ENCODE measurements at regions not wholly inside any gene's neighbourhood (a gene's known extent, or its start where the extent isn't known, plus 50 kb on each side); places are given as distances from the start of the nearest gene placed in this dataset.
"Not testable (repeated sequence)": the region's sequence is repeated elsewhere in the genome, so short reads cannot be mapped to it uniquely, and the experiment has no call there.

GRCh38 chr6:27777126-27777525 lies 135.1 kb downstream of the OR2B2 start:
- Histone ChIP-seq H2AK5ac (ENCODE audit: low read depth, low read length) (no peak overlapping the region), H3K36me3 (replicated peaks in 1 of 2; ENCODE audit: control insufficient read depth in 2 of 2, insufficient read depth in 2 of 2, low read length in 2 of 2) (no peaks in the 10 kb centered on the region), H3K4me2 (ENCODE audit: insufficient read depth, low read length, poor library complexity, severe bottlenecking) (no peak overlapping the region), H3K23ac (ENCODE audit: low read depth, low read length, poor library complexity) (no peak overlapping the region), H3K27me3 (ENCODE audit: control insufficient read depth in 3 of 3, insufficient read depth in 3 of 3, low read depth in 1 of 3, low read length in 3 of 3) (peaks cover 0 to 8% (median 0%) of the 10 kb centered on the region in 3 experiments), H2BK15ac (ENCODE audit: low read length) (no peak overlapping the region), H3K4me1 (ENCODE audit: control insufficient read depth in 2 of 2, insufficient read depth in 1 of 2, low read depth in 1 of 2, low read length in 2 of 2) (peaks cover 1 to 2% of the 10 kb centered on the region in 2 donors), H3K18ac (ENCODE audit: low read length) (no peak overlapping the region), H3K4ac (ENCODE audit: low read length) (no peak overlapping the region), H3K14ac (ENCODE audit: low read length) (no peak overlapping the region), H3K79me1 (ENCODE audit: low read depth, low read length) (no peaks in the 10 kb centered on the region), H2AFZ (ENCODE audit: low read length) (no peak overlapping the region), H4K91ac (ENCODE audit: low read depth, low read length, poor library complexity) (no peak overlapping the region), H3K9me3 (replicated peaks in 1 of 2; ENCODE audit: control insufficient read depth in 2 of 2, insufficient read depth in 1 of 2, low read depth in 1 of 2, low read length in 2 of 2) (no peaks in the 10 kb centered on the region), H4K8ac (ENCODE audit: low read depth, low read length) (no peak overlapping the region), H2BK5ac (ENCODE audit: low read length) (no peak overlapping the region), H2BK120ac (ENCODE audit: low read depth, low read length) (no peak overlapping the region), H3K27ac (replicated peaks; ENCODE audit: low read length) (no peak overlapping the region), H2BK12ac (ENCODE audit: low read length) (no peak overlapping the region), H3K4me3 (ENCODE audit: low read length in 2 of 2) (no peak overlapping the region), H3K9ac (ENCODE audit: low read depth, low read length, poor library complexity) (no peak overlapping the region)
- no CpG with 5 or more reads among the region's 10 CpGs for WGBS, 2 donors (ENCODE audit: extremely low coverage in 2 of 2, insufficient read length in 2 of 2, insufficient replicate concordance in 1 of 2)
- no peak for DNase-seq (ENCODE audit: low spot score)

- Histone ChIP-seq H3K18ac (ENCODE audit: low read length) (no peak overlapping the region), H3K36me3 (replicated peaks in 1 of 2; ENCODE audit: control insufficient read depth in 2 of 2, insufficient read depth in 2 of 2, low read length in 2 of 2) (no peaks in the 10 kb centered on the region), H4K91ac (ENCODE audit: low read depth, low read length, poor library complexity) (no peak overlapping the region), H2BK120ac (ENCODE audit: low read depth, low read length) (no peak overlapping the region), H4K8ac (ENCODE audit: low read depth, low read length) (no peak overlapping the region), H3K4me1 (ENCODE audit: control insufficient read depth in 2 of 2, insufficient read depth in 1 of 2, low read depth in 1 of 2, low read length in 2 of 2) (peaks cover 2 to 4% of the 10 kb centered on the region in 2 donors), H3K4ac (ENCODE audit: low read length) (no peak overlapping the region), H2AK5ac (ENCODE audit: low read depth, low read length) (no peak overlapping the region), H2BK15ac (ENCODE audit: low read length) (no peak overlapping the region), H3K9me3 (replicated peaks in 1 of 2; ENCODE audit: control insufficient read depth in 2 of 2, insufficient read depth in 1 of 2, low read depth in 1 of 2, low read length in 2 of 2) (no peaks in the 10 kb centered on the region), H2AFZ (ENCODE audit: low read length) (no peak overlapping the region), H3K9ac (ENCODE audit: low read depth, low read length, poor library complexity) (no peak overlapping the region), H3K14ac (ENCODE audit: low read length) (no peak overlapping the region), H2BK12ac (ENCODE audit: low read length) (no peak overlapping the region), H3K4me2 (ENCODE audit: insufficient read depth, low read length, poor library complexity, severe bottlenecking) (no peak overlapping the region), H3K27me3 (ENCODE audit: control insufficient read depth in 3 of 3, insufficient read depth in 3 of 3, low read depth in 1 of 3, low read length in 3 of 3) (peaks cover 0 to 14% (median 0%) of the 10 kb centered on the region in 3 experiments), H3K27ac (replicated peaks; ENCODE audit: low read length) (no peak overlapping the region), H3K23ac (ENCODE audit: low read depth, low read length, poor library complexity) (no peak overlapping the region), H3K79me1 (ENCODE audit: low read depth, low read length) (no peaks in the 10 kb centered on the region), H2BK5ac (ENCODE audit: low read length) (no peak overlapping the region), H3K4me3 (ENCODE audit: low read length in 2 of 2) (no peak overlapping the region)
- no peak for DNase-seq (ENCODE audit: low spot score)
- no CpG with 5 or more reads among the region's 4 CpGs for WGBS, 2 donors (ENCODE audit: extremely low coverage in 2 of 2, insufficient read length in 2 of 2, insufficient replicate concordance in 1 of 2)
Observed at GRCh38 chr6:27776504-27776903, 135.7 kb downstream of the OR2B2 start.

DNA sequence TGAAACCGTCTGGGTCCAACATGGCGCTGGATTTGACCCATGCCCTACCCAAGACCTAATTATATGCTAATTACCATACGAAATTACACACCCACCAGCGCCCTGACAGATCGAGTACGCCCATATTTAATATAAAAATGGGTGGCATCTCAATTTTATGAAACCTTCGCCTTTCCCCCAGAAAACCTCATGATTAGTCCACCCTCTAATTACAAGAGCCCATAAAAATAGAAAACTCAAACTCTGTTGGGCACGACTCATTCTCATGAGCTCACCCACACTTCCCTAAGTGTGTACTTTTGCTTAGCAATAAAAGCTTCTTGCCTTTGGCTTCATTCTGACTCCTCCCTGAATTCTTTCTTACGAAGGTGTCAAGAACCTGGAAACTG lies 136.4 kb downstream of the OR2B2 start:
- H3K79me1 ChIP-seq (ENCODE audit: low read depth, low read length): no peaks in the 10 kb centered on the region
- H2AFZ ChIP-seq (ENCODE audit: low read length): no peak overlapping the region
- DNase-seq (ENCODE audit: low spot score): no peak
- no peak overlapping the region for H3K18ac ChIP-seq (ENCODE audit: low read length)
- H3K4me2 ChIP-seq (ENCODE audit: insufficient read depth, low read length, poor library complexity, severe bottlenecking): no peak overlapping the region
- H3K4ac ChIP-seq (ENCODE audit: low read length): no peak overlapping the region
- H3K23ac ChIP-seq (ENCODE audit: low read depth, low read length, poor library complexity): no peak overlapping the region
- no peak overlapping the region for H3K27ac ChIP-seq (replicated peaks; ENCODE audit: low read length)
- H3K4me3 ChIP-seq (ENCODE audit: low read length in 2 of 2): no peak overlapping the region
- peaks cover 2 to 6% of the 10 kb centered on the region in 2 donors for H3K4me1 ChIP-seq (ENCODE audit: control insufficient read depth in 2 of 2, insufficient read depth in 1 of 2, low read depth in 1 of 2, low read length in 2 of 2)
- peaks cover 0 to 16% (median 0%) of the 10 kb centered on the region in 3 experiments for H3K27me3 ChIP-seq (ENCODE audit: control insufficient read depth in 3 of 3, insufficient read depth in 3 of 3, low read depth in 1 of 3, low read length in 3 of 3)
- H2AK5ac ChIP-seq (ENCODE audit: low read depth, low read length): no peak overlapping the region
- H3K36me3 ChIP-seq (replicated peaks in 1 of 2; ENCODE audit: control insufficient read depth in 2 of 2, insufficient read depth in 2 of 2, low read length in 2 of 2): no peaks in the 10 kb centered on the region
- no peak overlapping the region for H3K9ac ChIP-seq (ENCODE audit: low read depth, low read length, poor library complexity)
- H2BK15ac ChIP-seq (ENCODE audit: low read length): no peak overlapping the region
- no peak overlapping the region for H2BK12ac ChIP-seq (ENCODE audit: low read length)
- no CpG with 5 or more reads among the region's 9 CpGs for WGBS, 2 donors (ENCODE audit: extremely low coverage in 2 of 2, insufficient read length in 2 of 2, insufficient replicate concordance in 1 of 2)
- no peak overlapping the region for H4K91ac ChIP-seq (ENCODE audit: low read depth, low read length, poor library complexity)
- H2BK5ac ChIP-seq (ENCODE audit: low read length): no peak overlapping the region
- no peak overlapping the region for H4K8ac ChIP-seq (ENCODE audit: low read depth, low read length)
- no peaks in the 10 kb centered on the region for H3K9me3 ChIP-seq (replicated peaks in 1 of 2; ENCODE audit: control insufficient read depth in 2 of 2, insufficient read depth in 1 of 2, low read depth in 1 of 2, low read length in 2 of 2)
- H3K14ac ChIP-seq (ENCODE audit: low read length): no peak overlapping the region
- no peak overlapping the region for H2BK120ac ChIP-seq (ENCODE audit: low read depth, low read length)

DNA sequence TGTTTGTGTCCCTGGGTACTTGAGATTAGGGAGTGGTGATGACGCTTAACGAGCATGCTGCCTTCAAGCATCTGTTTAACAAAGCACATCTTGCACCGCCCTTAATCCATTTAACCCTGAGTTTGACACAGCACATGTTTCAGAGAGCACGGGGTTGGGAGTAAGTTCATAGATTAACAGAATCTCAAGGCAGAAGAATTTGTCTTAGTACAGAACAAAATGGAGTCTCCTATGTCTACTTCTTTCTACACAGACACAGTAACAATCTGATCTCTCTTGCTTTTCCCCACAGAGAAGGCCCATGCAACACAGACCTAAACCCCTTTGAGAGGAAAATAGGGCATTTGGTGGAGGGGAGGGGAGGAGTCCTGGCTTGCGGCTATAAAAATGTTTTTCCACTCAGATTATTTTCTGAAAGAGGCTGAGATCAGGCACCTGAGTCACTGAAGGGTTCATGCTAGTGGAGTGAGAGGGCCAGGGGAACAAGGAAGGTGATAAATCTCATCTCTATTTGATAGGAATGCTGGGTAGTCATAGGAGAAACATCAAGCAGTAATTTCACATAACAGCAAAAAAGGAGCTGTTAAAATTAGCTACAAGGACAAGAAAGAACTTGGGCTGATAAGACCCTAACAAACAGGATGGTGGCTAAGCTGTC lies 136.9 kb downstream of the OR2B2 start:
- not testable (repeated sequence) for H3K9me3 ChIP-seq (replicated peaks in 1 of 2; ENCODE audit: control insufficient read depth in 2 of 2, insufficient read depth in 1 of 2, low read depth in 1 of 2, low read length in 2 of 2); H3K27ac ChIP-seq (replicated peaks; ENCODE audit: low read length); H3K14ac ChIP-seq (ENCODE audit: low read length); H2AK5ac ChIP-seq (ENCODE audit: low read depth, low read length); H3K36me3 ChIP-seq (replicated peaks in 1 of 2; ENCODE audit: control insufficient read depth in 2 of 2, insufficient read depth in 2 of 2, low read length in 2 of 2); H2BK12ac ChIP-seq (ENCODE audit: low read length); H2BK5ac ChIP-seq (ENCODE audit: low read length); H2AFZ ChIP-seq (ENCODE audit: low read length); H3K18ac ChIP-seq (ENCODE audit: low read length); H4K91ac ChIP-seq (ENCODE audit: low read depth, low read length, poor library complexity); H3K23ac ChIP-seq (ENCODE audit: low read depth, low read length, poor library complexity); H3K79me1 ChIP-seq (ENCODE audit: low read depth, low read length); H2BK120ac ChIP-seq (ENCODE audit: low read depth, low read length); H3K4me3 ChIP-seq (ENCODE audit: low read length in 2 of 2); H2BK15ac ChIP-seq (ENCODE audit: low read length); H3K4me2 ChIP-seq (ENCODE audit: insufficient read depth, low read length, poor library complexity, severe bottlenecking); H3K4me1 ChIP-seq (ENCODE audit: control insufficient read depth in 2 of 2, insufficient read depth in 1 of 2, low read depth in 1 of 2, low read length in 2 of 2); DNase-seq (ENCODE audit: low spot score); H3K9ac ChIP-seq (ENCODE audit: low read depth, low read length, poor library complexity); H4K8ac ChIP-seq (ENCODE audit: low read depth, low read length); H3K4ac ChIP-seq (ENCODE audit: low read length)
- peaks cover 0 to 21% (median 0%) of the 10 kb centered on the region in 3 experiments for H3K27me3 ChIP-seq (ENCODE audit: control insufficient read depth in 3 of 3, insufficient read depth in 3 of 3, low read depth in 1 of 3, low read length in 3 of 3)
- no CpG with 5 or more reads among the region's 5 CpGs for WGBS, 2 donors (ENCODE audit: extremely low coverage in 2 of 2, insufficient read length in 2 of 2, insufficient replicate concordance in 1 of 2)
